Neural cell (in vitro differentiated cells): ENCODE measurements at regions not wholly inside any gene's neighbourhood (a gene's known extent, or its start where the extent isn't known, plus 50 kb on each side); places are given as distances from the start of the nearest gene placed in this dataset.

Experiments used
- RAD21 ChIP-seq: fragments of 450-650 bp; conservative IDR thresholded peaks from 2 replicates; pipeline ENCODE4 v1.6.1; 2014; ENCODE audit warnings: antibody characterized with exemption, mild to moderate bottlenecking, moderate library complexity
- TF ChIP-seq, protein P1 (sequence below): IDR thresholded peaks from 2 replicates; pipeline ENCODE4 v1.6.1; 2012; ENCODE audit warnings: borderline replicate concordance

DNA sequence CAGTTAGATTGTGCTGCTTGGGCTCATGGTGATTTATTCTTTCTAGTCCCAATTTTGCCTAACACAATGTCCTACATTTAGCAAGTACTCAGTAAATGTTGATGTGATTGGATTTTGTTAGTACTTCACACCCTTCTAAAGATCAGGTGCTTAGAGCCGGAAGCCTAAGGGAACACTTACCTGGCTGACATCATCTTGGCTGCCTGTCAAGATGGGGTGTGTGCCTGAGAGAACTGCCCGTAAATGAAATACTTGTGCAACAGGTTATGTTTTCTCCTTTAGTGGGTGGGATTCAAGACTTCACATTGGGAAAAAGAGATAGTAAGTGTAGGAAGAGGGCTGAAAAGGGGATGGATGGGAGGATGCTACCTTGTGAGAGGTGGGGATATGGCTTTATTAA lies 75.5 kb upstream of the MACF1 start:
- TF ChIP-seq RAD21 = no peak
- TF ChIP-seq, protein P1, sequence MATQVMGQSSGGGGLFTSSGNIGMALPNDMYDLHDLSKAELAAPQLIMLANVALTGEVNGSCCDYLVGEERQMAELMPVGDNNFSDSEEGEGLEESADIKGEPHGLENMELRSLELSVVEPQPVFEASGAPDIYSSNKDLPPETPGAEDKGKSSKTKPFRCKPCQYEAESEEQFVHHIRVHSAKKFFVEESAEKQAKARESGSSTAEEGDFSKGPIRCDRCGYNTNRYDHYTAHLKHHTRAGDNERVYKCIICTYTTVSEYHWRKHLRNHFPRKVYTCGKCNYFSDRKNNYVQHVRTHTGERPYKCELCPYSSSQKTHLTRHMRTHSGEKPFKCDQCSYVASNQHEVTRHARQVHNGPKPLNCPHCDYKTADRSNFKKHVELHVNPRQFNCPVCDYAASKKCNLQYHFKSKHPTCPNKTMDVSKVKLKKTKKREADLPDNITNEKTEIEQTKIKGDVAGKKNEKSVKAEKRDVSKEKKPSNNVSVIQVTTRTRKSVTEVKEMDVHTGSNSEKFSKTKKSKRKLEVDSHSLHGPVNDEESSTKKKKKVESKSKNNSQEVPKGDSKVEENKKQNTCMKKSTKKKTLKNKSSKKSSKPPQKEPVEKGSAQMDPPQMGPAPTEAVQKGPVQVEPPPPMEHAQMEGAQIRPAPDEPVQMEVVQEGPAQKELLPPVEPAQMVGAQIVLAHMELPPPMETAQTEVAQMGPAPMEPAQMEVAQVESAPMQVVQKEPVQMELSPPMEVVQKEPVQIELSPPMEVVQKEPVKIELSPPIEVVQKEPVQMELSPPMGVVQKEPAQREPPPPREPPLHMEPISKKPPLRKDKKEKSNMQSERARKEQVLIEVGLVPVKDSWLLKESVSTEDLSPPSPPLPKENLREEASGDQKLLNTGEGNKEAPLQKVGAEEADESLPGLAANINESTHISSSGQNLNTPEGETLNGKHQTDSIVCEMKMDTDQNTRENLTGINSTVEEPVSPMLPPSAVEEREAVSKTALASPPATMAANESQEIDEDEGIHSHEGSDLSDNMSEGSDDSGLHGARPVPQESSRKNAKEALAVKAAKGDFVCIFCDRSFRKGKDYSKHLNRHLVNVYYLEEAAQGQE = no peak
